ENCODE measurements at regions not wholly inside any gene's neighbourhood (a gene's known extent, or its start where the extent isn't known, plus 50 kb on each side); places are given as distances from the start of the nearest gene placed in this dataset.
A peak's percentile ranks its signal among the peaks of the same experiment; 100 is the strongest.

GRCh38 chr4:55183926-55184599 lies 58.7 kb upstream of the KDR start:
- peak overlapping the region; percentile 61 to 74 for H3K27ac ChIP-seq
- TF ChIP-seq JUNB (IDR thresholded peaks at IDR 0.05) (no peak), RFX5 (IDR thresholded peaks at IDR 0.05) (no peak), BHLHE40 (IDR thresholded peaks at IDR 0.05; ENCODE audit: low read depth, low read length) (no peak), FOSL2 (IDR thresholded peaks at IDR 0.05) (0 out of 2 replicates have a peak, but pooled peaks have one; percentile 39), FOSL2 (CRISPR knock-in tag; IDR thresholded peaks at IDR 0.05) (0 out of 2 replicates have a peak, but pooled peaks have one; percentile 35), RARB (CRISPR knock-in tag; IDR thresholded peaks at IDR 0.05) (no peak), EHMT2 (IDR thresholded peaks at IDR 0.05; ENCODE audit: low read depth) (no peak), CEBPB (IDR thresholded peaks at IDR 0.05) (peak in 1 of 2 experiments; percentile 46; a peak in 2 of 4 replicates)
- TF ChIP-seq, protein P1, sequence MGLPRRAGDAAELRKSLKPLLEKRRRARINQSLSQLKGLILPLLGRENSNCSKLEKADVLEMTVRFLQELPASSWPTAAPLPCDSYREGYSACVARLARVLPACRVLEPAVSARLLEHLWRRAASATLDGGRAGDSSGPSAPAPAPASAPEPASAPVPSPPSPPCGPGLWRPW (IDR thresholded peaks at IDR 0.05) = 0 out of 2 replicates have a peak, but pooled peaks have one; percentile 6
- no peak overlapping the region for H3K4me3 ChIP-seq
- FAIRE-seq (no peak), DNase-seq (ENCODE audit: low read depth in 1 of 2, low spot score in 1 of 2) (peak; percentile 8 to 53), ATAC-seq (peak; percentile 89 to 97)
- POLR2A ChIA-PET = interaction anchor here (0.6 kb wide), 1 partner anchor 76 kb away, joined by 4 read pairs; no protein-coding TSS in a partner anchor
- H3K4me2 ChIP-seq = peak overlapping the region; percentile 28
- CTCF ChIA-PET = interaction anchor here (0.7 to 1.3 kb wide), 5 partner anchors 9 to 213 kb away, joined by 3 to 4 read pairs (median 3); no protein-coding TSS in a partner anchor
- 0 out of 3 replicates have a peak, but pooled peaks cover 5% of the 10 kb centered on the region for H3K4me1 ChIP-seq
- no peaks in the 10 kb centered on the region for H3K9me3 ChIP-seq
- WGBS (ENCODE audit: missing lambda C conversion rate) = 29% methylated on average over 5 of the region's 8 CpGs

DNA sequence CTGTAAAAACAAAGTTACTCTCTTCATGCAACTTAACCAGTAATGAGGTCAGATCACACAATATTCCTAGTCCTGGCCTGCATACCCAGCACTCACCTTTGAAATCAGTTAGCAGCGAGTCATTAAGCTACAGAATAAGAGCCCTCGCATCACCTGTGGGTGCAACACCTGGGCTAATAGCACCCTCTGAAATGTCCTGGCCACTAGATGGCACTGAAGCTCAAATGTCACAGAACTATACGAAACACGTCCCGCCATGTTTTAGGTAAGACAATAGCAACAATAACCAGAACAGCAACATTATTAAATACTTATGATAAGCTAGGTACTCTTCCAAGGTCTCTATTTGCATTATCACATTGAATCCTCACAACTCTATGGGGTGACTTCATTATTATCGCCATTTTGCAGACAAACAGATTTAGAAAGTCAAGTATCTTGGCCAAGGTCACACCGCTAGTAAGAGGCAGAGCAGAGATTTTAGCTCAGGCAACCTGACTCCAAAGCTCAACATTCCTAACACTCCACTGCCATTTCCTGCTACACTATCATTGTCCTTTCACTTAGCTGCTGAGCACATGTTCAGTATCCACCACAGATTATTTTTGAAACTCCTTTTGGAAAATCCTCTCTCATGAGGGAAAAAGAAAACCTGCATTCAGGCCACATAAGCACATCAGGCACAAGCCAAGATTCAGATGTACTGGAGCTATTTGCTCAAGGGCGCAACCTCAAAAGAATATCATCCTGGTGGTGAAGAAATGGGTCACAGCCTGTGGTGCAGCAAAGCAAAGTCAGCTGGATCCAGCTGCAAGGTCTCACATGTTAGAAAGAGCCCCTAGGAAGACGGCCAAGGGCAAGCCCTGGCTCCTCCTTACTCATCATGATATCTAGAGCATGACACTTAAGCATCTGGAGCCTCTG lies 59.5 kb upstream of the KDR start:
- ChIA-PET CTCF (interaction anchor here (0.7 to 1.7 kb wide), 6 partner anchors 8 to 214 kb away, joined by 3 to 4 read pairs (median 3); no protein-coding TSS in a partner anchor), POLR2A (no interaction called here)
- WGBS (ENCODE audit: missing lambda C conversion rate) = 64% methylated on average over 9 of the region's 9 CpGs
- DNase-seq (ENCODE audit: low read depth in 1 of 2, low spot score in 1 of 2) (peak in 1 of 2 experiments; percentile 21), ATAC-seq (peak; percentile 26 to 56; a peak in 4 of 6 replicates), FAIRE-seq (no peak)
- 0 out of 3 replicates have a peak, but pooled peaks cover 5% of the 10 kb centered on the region for H3K4me1 ChIP-seq
- TF ChIP-seq POLR2A (IDR thresholded peaks at IDR 0.05; ENCODE audit: low read length) (no peak), NR3C1 (IDR thresholded peaks at IDR 0.05) (no peak), FOSB (CRISPR knock-in tag; IDR thresholded peaks at IDR 0.05) (no peak), EP300 (IDR thresholded peaks at IDR 0.05) (no peak), CHD4 (IDR thresholded peaks at IDR 0.05; ENCODE audit: borderline replicate concordance) (no peak), NFE2L2 (conservative IDR thresholded peaks at IDR 0.05; ENCODE audit: low read length) (no peak), ESRRA (IDR thresholded peaks at IDR 0.05; ENCODE audit: borderline replicate concordance, low read length) (no peak), TFCP2L1 (CRISPR knock-in tag; IDR thresholded peaks at IDR 0.05) (no peak), RFX5 (IDR thresholded peaks at IDR 0.05) (no peak), POLR2AphosphoS2 (conservative IDR thresholded peaks at IDR 0.05; ENCODE audit: low read length) (no peak), ZNF302 (CRISPR knock-in tag; IDR thresholded peaks at IDR 0.05) (no peak), RAD21 (conservative IDR thresholded peaks at IDR 0.05 in 1 of 2, IDR thresholded peaks at IDR 0.05 in 1 of 2) (peak in 1 of 2 experiments; percentile 27; a peak in 1 of 5 replicates)
- TF ChIP-seq, protein P2, sequence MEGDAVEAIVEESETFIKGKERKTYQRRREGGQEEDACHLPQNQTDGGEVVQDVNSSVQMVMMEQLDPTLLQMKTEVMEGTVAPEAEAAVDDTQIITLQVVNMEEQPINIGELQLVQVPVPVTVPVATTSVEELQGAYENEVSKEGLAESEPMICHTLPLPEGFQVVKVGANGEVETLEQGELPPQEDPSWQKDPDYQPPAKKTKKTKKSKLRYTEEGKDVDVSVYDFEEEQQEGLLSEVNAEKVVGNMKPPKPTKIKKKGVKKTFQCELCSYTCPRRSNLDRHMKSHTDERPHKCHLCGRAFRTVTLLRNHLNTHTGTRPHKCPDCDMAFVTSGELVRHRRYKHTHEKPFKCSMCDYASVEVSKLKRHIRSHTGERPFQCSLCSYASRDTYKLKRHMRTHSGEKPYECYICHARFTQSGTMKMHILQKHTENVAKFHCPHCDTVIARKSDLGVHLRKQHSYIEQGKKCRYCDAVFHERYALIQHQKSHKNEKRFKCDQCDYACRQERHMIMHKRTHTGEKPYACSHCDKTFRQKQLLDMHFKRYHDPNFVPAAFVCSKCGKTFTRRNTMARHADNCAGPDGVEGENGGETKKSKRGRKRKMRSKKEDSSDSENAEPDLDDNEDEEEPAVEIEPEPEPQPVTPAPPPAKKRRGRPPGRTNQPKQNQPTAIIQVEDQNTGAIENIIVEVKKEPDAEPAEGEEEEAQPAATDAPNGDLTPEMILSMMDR (IDR thresholded peaks at IDR 0.05) = peak; percentile 21; the same call in 2 of the 3 replicates
- TF ChIP-seq, protein P3, sequence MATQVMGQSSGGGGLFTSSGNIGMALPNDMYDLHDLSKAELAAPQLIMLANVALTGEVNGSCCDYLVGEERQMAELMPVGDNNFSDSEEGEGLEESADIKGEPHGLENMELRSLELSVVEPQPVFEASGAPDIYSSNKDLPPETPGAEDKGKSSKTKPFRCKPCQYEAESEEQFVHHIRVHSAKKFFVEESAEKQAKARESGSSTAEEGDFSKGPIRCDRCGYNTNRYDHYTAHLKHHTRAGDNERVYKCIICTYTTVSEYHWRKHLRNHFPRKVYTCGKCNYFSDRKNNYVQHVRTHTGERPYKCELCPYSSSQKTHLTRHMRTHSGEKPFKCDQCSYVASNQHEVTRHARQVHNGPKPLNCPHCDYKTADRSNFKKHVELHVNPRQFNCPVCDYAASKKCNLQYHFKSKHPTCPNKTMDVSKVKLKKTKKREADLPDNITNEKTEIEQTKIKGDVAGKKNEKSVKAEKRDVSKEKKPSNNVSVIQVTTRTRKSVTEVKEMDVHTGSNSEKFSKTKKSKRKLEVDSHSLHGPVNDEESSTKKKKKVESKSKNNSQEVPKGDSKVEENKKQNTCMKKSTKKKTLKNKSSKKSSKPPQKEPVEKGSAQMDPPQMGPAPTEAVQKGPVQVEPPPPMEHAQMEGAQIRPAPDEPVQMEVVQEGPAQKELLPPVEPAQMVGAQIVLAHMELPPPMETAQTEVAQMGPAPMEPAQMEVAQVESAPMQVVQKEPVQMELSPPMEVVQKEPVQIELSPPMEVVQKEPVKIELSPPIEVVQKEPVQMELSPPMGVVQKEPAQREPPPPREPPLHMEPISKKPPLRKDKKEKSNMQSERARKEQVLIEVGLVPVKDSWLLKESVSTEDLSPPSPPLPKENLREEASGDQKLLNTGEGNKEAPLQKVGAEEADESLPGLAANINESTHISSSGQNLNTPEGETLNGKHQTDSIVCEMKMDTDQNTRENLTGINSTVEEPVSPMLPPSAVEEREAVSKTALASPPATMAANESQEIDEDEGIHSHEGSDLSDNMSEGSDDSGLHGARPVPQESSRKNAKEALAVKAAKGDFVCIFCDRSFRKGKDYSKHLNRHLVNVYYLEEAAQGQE (IDR thresholded peaks at IDR 0.05) = no peak
- peak overlapping the region; percentile 28; the same call in 1 of the 3 replicates for H3K4me2 ChIP-seq
- H3K27ac ChIP-seq = peak overlapping the region; percentile 61 to 74; a peak in 5 of 6 replicates
- H3K9me3 ChIP-seq = no peaks in the 10 kb centered on the region
- no peak overlapping the region for H3K4me3 ChIP-seq

Data from A549 (cell line).